ENCODE measurements at regions not wholly inside any gene's neighbourhood (a gene's known extent, or its start where the extent isn't known, plus 50 kb on each side); places are given as distances from the start of the nearest gene placed in this dataset.

GRCh38 chr6:77403424-77403823 lies 59.9 kb downstream of the HTR1B start:
- peak; percentile 46 to 80 for DNase-seq (ENCODE audit: low read depth in 2 of 2)
- H3K4me3 ChIP-seq (replicated peaks in 1 of 2; ENCODE audit: low read depth in 2 of 2, low read length in 2 of 2) = no peak overlapping the region
- TF ChIP-seq CTCF (IDR thresholded peaks at IDR 0.05; ENCODE audit: low read depth, low read length) = no peak

DNA sequence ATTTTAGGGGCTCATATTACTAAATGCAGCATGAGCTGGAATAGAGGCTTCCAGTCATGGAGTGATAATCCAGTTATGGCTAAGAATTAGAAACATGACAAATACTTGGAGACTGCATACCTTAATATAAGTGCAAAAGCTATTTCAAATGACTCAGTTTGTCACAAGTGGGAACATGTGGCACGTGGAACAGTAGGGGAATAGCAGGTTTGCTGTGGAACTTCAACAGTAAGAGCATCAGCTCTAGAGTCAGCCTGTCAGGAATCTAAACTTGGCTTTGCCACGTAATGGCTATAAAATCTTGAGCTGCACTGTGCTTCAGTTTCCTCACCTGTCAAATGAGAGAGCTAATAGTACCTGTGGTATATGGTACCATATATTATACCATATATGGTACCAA lies 62.1 kb downstream of the HTR1B start:
- no peak for TF ChIP-seq CTCF (IDR thresholded peaks at IDR 0.05; ENCODE audit: low read depth, low read length)
- H3K4me3 ChIP-seq (replicated peaks in 1 of 2; ENCODE audit: low read depth in 2 of 2, low read length in 2 of 2) = no peak overlapping the region
- no peak for DNase-seq (ENCODE audit: low read depth in 2 of 2)

DNA sequence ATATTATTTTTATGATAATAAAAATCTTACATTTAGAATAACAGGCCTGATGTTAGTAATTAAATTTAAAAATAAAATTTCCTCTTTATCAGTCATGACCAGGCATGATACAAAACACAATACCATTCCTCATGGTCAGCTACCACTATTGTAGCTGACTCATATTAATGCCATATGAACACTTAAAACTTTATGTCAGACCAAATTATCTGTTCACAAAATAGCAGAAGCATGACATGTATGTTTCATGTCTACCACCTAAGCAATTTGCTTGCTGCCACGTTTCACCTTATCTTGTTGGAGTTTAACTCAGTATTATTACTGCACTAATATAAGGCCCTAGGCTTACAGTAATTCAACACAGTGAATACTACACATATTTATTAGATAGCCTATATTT lies 65.7 kb downstream of the HTR1B start:
- TF ChIP-seq CTCF (IDR thresholded peaks at IDR 0.05; ENCODE audit: low read depth, low read length) = no peak
- no peak overlapping the region for H3K4me3 ChIP-seq (replicated peaks in 1 of 2; ENCODE audit: low read depth in 2 of 2, low read length in 2 of 2)
- peak in 1 of 2 donors; percentile 23 for DNase-seq (ENCODE audit: low read depth in 2 of 2)

DNA sequence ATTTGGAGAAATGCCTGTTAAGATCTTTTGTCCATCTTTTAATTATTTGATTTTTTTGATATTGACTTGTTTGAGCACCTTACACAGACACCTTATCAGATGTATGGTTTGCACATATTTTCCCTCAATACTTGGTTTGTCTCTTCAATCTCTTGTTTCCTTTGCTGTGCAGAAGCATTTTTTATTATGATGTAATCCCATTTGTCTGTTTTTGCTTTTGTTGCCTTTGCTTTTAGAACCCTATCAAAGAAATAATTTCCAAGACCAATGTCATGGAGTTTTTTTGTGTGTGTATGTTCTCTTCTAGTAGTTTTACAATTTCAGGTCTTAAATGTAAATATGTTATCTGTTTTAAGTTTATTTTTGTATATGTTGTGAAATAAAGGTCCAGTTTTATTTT lies 73.9 kb downstream of the HTR1B start:
- DNase-seq (ENCODE audit: low read depth in 2 of 2) = no peak
- no peak overlapping the region for H3K4me3 ChIP-seq (replicated peaks in 1 of 2; ENCODE audit: low read depth in 2 of 2, low read length in 2 of 2)
- no peak for TF ChIP-seq CTCF (IDR thresholded peaks at IDR 0.05; ENCODE audit: low read depth, low read length)

DNA sequence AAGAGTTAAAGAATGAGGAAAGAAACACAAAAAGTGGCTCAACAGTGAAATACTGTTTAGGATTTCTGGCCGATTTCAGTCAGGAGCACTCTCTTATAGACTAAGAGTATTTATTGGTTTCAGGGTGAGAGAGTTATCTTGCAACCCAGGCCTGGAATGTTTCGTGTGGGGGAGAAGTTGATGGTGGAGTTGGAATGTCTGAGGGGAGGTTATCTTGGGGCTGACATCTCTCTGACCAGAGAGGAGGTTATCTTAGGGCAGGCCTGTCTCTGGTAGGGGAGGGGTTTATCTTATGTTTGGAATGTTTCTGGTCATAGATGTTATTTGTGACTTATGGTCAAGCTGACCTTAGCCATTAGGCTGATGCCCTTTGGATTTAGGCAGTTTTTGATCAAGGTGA lies 80.3 kb downstream of the HTR1B start:
- no peak for DNase-seq (ENCODE audit: low read depth in 2 of 2)
- H3K4me3 ChIP-seq (replicated peaks in 1 of 2; ENCODE audit: low read depth in 2 of 2, low read length in 2 of 2) = no peak overlapping the region
- no peak for TF ChIP-seq CTCF (IDR thresholded peaks at IDR 0.05; ENCODE audit: low read depth, low read length)

DNA sequence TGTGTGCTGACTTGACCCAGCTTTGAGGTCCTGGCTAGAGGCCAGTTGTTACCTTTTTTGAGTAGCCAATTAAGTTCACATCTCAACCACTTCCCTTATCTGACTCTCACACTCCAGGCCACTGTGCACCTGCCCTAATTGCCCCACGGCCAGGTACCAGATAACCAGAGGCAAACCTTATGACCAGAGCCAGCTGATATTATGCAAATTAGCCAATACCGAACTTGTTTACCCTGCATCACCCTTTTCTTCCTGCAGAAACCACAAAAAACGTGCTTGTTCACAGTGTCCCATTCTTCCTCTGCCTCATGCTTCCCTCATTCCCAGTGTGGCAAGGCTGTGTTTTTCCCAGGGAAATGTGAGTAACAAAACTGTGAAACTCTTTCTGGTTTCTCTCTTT lies 89.3 kb downstream of the HTR1B start:
- H3K4me3 ChIP-seq (replicated peaks in 1 of 2; ENCODE audit: low read depth in 2 of 2, low read length in 2 of 2) = no peak overlapping the region
- DNase-seq (ENCODE audit: low read depth in 2 of 2) = no peak
- no peak for TF ChIP-seq CTCF (IDR thresholded peaks at IDR 0.05; ENCODE audit: low read depth, low read length)

GRCh38 chr6:77371748-77372147 lies 91.5 kb downstream of the HTR1B start:
- no peak for TF ChIP-seq CTCF (IDR thresholded peaks at IDR 0.05; ENCODE audit: low read depth, low read length)
- H3K4me3 ChIP-seq (replicated peaks in 1 of 2; ENCODE audit: low read depth in 2 of 2, low read length in 2 of 2) = no peak overlapping the region
- no peak for DNase-seq (ENCODE audit: low read depth in 2 of 2)

All from cardiac fibroblast (primary cell).